Neural cell (in vitro differentiated cells): ENCODE measurements at regions not wholly inside any gene's neighbourhood (a gene's known extent, or its start where the extent isn't known, plus 50 kb on each side); places are given as distances from the start of the nearest gene placed in this dataset.

ENCODE experiments used
- H2AFZ ChIP-seq: fragments of 200-600, 300-800 bp; sonication (generic), shearing (Covaris generic); 2 replicates; pipeline ENCODE4 v1.6.0; 2014; ENCODE audit warnings: low read depth, mild to moderate bottlenecking, antibody characterized with exemption, low read length, moderate library complexity
- H3F3A ChIP-seq: fragments of 200-600 bp; shearing (Covaris generic); 2 replicates; pipeline ENCODE4 v1.6.1; 2016; ENCODE audit warnings: mild to moderate bottlenecking, moderate library complexity, mixed read lengths, antibody characterized with exemption, low read length; ENCODE audit not compliant: insufficient read depth, poor library complexity, severe bottlenecking
- H3K27ac ChIP-seq: fragments of 200-600, 300-800 bp; sonication (generic), shearing (Covaris generic); 2 replicates; pipeline ENCODE4 v1.5.1; 2014; ENCODE audit warnings: mild to moderate bottlenecking, low read length, moderate library complexity
- H3K27me3 ChIP-seq: fragments of 300-800, 200-600 bp; sonication (generic), shearing (Covaris generic); 2 replicates; pipeline ENCODE4 v1.6.0; 2014; ENCODE audit warnings: mild to moderate bottlenecking, low read depth, low read length, moderate library complexity; ENCODE audit not compliant: insufficient read depth
- H3K36me3 ChIP-seq: fragments of 300-800, 200-600 bp; sonication (generic), shearing (Covaris generic); 2 replicates; pipeline ENCODE4 v1.5.1; 2014; ENCODE audit warnings: mild to moderate bottlenecking, antibody characterized with exemption, low read length, moderate library complexity; ENCODE audit not compliant: insufficient read depth
- H3K4me2 ChIP-seq: fragments of 300-800, 200-600 bp; sonication (generic), shearing (Covaris generic); 2 replicates; pipeline ENCODE4 v1.6.0; 2014; ENCODE audit warnings: mild to moderate bottlenecking, low read length
- H3K4me3 ChIP-seq: fragments of 300-800, 200-600 bp; sonication (generic), shearing (Covaris generic); 2 replicates; pipeline ENCODE4 v1.5.1; 2014; ENCODE audit warnings: mild to moderate bottlenecking, low read length, moderate library complexity
- H3K79me2 ChIP-seq: fragments of 200-600 bp; shearing (Covaris generic); replicated peaks from 2 replicates; pipeline ENCODE4 v1.6.0; 2014; ENCODE audit warnings: mild to moderate bottlenecking, low read length, moderate library complexity; ENCODE audit not compliant: insufficient read depth
- H3K9ac ChIP-seq: fragments of 300-800, 200-600 bp; sonication (generic), shearing (Covaris generic); 2 replicates; pipeline ENCODE4 v1.6.1; 2016; ENCODE audit warnings: mild to moderate bottlenecking, low read length, mixed read lengths
- H3K9me2 ChIP-seq: fragments of 200-600 bp; shearing (Covaris generic); 2 replicates; pipeline ENCODE4 v1.6.1; 2016; ENCODE audit warnings: mild to moderate bottlenecking, low read length, mixed read lengths; ENCODE audit not compliant: insufficient read depth
- H3K9me3 ChIP-seq: fragments of 200-600, 300-800 bp; sonication (generic), shearing (Covaris generic); 2 replicates; pipeline ENCODE4 v1.6.1; 2016; ENCODE audit warnings: mild to moderate bottlenecking, mixed run types, low read length, moderate library complexity, mixed read lengths
- H4K20me1 ChIP-seq: fragments of 200-600 bp; shearing (Covaris generic); 2 replicates; pipeline ENCODE4 v1.6.1; 2016; ENCODE audit warnings: mild to moderate bottlenecking, mixed run types; ENCODE audit not compliant: insufficient read depth
- EP300 ChIP-seq: fragments of 450-650 bp; conservative IDR thresholded peaks from 2 replicates; pipeline ENCODE4 v1.6.1; 2014; ENCODE audit warnings: antibody characterized with exemption, mild to moderate bottlenecking, moderate library complexity; ENCODE audit not compliant: poor library complexity, severe bottlenecking
- EZH2 ChIP-seq: fragments of 200-600, 300-800 bp; shearing (Covaris generic), sonication (generic); IDR thresholded peaks from 2 replicates; pipeline ENCODE4 v1.6.1; 2014; ENCODE audit warnings: antibody characterized with exemption, low read length, borderline replicate concordance, mild to moderate bottlenecking; ENCODE audit not compliant: insufficient read depth, poor library complexity, severe bottlenecking
- MXI1 ChIP-seq: fragments of 450-650 bp; conservative IDR thresholded peaks from 2 replicates; pipeline ENCODE4 v1.6.1; 2014; ENCODE audit warnings: antibody characterized with exemption, mild to moderate bottlenecking; ENCODE audit not compliant: poor library complexity, severe bottlenecking
- POLR2AphosphoS5 ChIP-seq: IDR thresholded peaks from 2 replicates; pipeline ENCODE4 v1.6.1; 2012
- RAD21 ChIP-seq: fragments of 450-650 bp; conservative IDR thresholded peaks from 2 replicates; pipeline ENCODE4 v1.6.1; 2014; ENCODE audit warnings: antibody characterized with exemption, mild to moderate bottlenecking, moderate library complexity
- SMC3 ChIP-seq: fragments of 450-650 bp; conservative IDR thresholded peaks from 2 replicates; pipeline ENCODE4 v1.6.1; 2014; ENCODE audit warnings: antibody characterized with exemption, mild to moderate bottlenecking, moderate library complexity; ENCODE audit not compliant: poor library complexity
- TAF1 ChIP-seq: IDR thresholded peaks from 2 replicates; pipeline ENCODE4 v1.6.1; 2012; ENCODE audit warnings: low read depth
- TF ChIP-seq, protein P1 (sequence below): fragments of 450-650 bp; IDR thresholded peaks from 2 replicates; pipeline ENCODE4 v1.5.1; 2014; ENCODE audit warnings: antibody characterized with exemption, mild to moderate bottlenecking, moderate library complexity; ENCODE audit not compliant: poor library complexity, severe bottlenecking
- TF ChIP-seq, protein P2 (sequence below): IDR thresholded peaks from 2 replicates; pipeline ENCODE4 v1.6.1; 2012; ENCODE audit warnings: borderline replicate concordance

DNA sequence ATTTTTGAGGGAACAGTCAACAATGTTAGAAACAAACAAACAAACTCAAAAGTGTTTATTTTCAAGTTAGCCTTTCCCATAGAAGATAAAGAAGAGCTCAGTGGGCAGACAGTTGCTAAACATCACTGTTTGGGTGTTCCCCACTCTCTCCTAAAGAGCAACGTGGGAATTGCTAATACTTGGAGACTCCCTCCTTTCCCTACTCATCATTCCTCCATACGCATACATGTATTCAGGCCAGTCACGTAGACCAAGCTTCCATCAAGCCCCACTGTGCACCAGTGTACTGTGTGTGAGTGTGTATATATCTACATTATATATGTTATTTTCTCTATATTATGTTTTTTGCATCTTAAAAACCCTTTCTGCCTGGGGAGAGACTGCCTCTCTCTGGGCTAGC, 115.0 kb upstream of the EGFLAM start:
- no peaks in the 10 kb centered on the region for H3K9me2 ChIP-seq
- H3K27ac ChIP-seq: no peak overlapping the region
- no peaks in the 10 kb centered on the region for H3K79me2 ChIP-seq
- no peaks in the 10 kb centered on the region for H4K20me1 ChIP-seq
- no peaks in the 10 kb centered on the region for H3F3A ChIP-seq
- H2AFZ ChIP-seq: no peak overlapping the region
- H3K36me3 ChIP-seq: no peaks in the 10 kb centered on the region
- TF ChIP-seq, protein P1, sequence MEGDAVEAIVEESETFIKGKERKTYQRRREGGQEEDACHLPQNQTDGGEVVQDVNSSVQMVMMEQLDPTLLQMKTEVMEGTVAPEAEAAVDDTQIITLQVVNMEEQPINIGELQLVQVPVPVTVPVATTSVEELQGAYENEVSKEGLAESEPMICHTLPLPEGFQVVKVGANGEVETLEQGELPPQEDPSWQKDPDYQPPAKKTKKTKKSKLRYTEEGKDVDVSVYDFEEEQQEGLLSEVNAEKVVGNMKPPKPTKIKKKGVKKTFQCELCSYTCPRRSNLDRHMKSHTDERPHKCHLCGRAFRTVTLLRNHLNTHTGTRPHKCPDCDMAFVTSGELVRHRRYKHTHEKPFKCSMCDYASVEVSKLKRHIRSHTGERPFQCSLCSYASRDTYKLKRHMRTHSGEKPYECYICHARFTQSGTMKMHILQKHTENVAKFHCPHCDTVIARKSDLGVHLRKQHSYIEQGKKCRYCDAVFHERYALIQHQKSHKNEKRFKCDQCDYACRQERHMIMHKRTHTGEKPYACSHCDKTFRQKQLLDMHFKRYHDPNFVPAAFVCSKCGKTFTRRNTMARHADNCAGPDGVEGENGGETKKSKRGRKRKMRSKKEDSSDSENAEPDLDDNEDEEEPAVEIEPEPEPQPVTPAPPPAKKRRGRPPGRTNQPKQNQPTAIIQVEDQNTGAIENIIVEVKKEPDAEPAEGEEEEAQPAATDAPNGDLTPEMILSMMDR: no peak
- TF ChIP-seq EZH2: no peak
- TF ChIP-seq, protein P2, sequence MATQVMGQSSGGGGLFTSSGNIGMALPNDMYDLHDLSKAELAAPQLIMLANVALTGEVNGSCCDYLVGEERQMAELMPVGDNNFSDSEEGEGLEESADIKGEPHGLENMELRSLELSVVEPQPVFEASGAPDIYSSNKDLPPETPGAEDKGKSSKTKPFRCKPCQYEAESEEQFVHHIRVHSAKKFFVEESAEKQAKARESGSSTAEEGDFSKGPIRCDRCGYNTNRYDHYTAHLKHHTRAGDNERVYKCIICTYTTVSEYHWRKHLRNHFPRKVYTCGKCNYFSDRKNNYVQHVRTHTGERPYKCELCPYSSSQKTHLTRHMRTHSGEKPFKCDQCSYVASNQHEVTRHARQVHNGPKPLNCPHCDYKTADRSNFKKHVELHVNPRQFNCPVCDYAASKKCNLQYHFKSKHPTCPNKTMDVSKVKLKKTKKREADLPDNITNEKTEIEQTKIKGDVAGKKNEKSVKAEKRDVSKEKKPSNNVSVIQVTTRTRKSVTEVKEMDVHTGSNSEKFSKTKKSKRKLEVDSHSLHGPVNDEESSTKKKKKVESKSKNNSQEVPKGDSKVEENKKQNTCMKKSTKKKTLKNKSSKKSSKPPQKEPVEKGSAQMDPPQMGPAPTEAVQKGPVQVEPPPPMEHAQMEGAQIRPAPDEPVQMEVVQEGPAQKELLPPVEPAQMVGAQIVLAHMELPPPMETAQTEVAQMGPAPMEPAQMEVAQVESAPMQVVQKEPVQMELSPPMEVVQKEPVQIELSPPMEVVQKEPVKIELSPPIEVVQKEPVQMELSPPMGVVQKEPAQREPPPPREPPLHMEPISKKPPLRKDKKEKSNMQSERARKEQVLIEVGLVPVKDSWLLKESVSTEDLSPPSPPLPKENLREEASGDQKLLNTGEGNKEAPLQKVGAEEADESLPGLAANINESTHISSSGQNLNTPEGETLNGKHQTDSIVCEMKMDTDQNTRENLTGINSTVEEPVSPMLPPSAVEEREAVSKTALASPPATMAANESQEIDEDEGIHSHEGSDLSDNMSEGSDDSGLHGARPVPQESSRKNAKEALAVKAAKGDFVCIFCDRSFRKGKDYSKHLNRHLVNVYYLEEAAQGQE: no peak
- TF ChIP-seq RAD21: no peak
- H3K9me3 ChIP-seq: no peaks in the 10 kb centered on the region
- H3K4me2 ChIP-seq: no peak overlapping the region
- H3K9ac ChIP-seq: no peak overlapping the region
- H3K4me3 ChIP-seq: no peak overlapping the region
- H3K27me3 ChIP-seq: no peaks in the 10 kb centered on the region

DNA sequence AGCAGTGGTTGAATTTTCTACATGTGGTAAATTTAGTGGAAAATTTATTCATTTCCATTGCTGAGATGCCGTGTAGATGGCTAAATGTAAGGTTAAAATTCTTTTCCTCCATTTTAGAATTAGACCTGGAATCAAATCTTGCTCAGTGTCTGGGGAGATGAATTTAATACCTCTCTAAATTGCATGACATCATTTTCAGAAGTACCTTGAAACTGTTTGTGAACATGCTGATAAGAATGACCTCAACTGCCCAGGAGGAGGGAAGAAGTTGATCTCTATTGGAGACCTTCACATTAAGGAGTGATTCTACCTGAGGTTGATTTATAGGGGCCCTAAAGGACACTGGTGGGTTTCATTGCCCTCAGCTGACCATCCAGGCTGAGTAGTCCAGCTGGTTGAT, 116.7 kb upstream of the EGFLAM start:
- H4K20me1 ChIP-seq: no peaks in the 10 kb centered on the region
- no peaks in the 10 kb centered on the region for H3K36me3 ChIP-seq
- no peaks in the 10 kb centered on the region for H3K27me3 ChIP-seq
- H3K4me3 ChIP-seq: no peak overlapping the region
- TF ChIP-seq EP300 (no peak), SMC3 (no peak), MXI1 (no peak), POLR2AphosphoS5 (no peak), RAD21 (no peak), TAF1 (no peak), EZH2 (no peak)
- TF ChIP-seq, protein P1: no peak
- TF ChIP-seq, protein P2: no peak
- H3K9me3 ChIP-seq: no peaks in the 10 kb centered on the region
- no peak overlapping the region for H3K4me2 ChIP-seq
- no peak overlapping the region for H3K9ac ChIP-seq
- no peaks in the 10 kb centered on the region for H3F3A ChIP-seq
- no peak overlapping the region for H3K27ac ChIP-seq
- no peaks in the 10 kb centered on the region for H3K79me2 ChIP-seq
- H3K9me2 ChIP-seq: no peaks in the 10 kb centered on the region
- H2AFZ ChIP-seq: no peak overlapping the region
